22Rv1 (cell line): ENCODE measurements at regions not wholly inside any gene's neighbourhood (a gene's known extent, or its start where the extent isn't known, plus 50 kb on each side); places are given as distances from the start of the nearest gene placed in this dataset.

ENCODE experiments used
- H3K27ac ChIP-seq: fragments of 450-650 bp; 2 replicates; pipeline ENCODE4 v1.5.1; 2017
- ZFX ChIP-seq: fragments of 450-650 bp; IDR thresholded peaks from 2 replicates; pipeline ENCODE4 v1.6.1; 2017; ENCODE audit warnings: antibody characterized with exemption, borderline replicate concordance
- TF ChIP-seq, protein P1 (sequence below): fragments of 450-650 bp; IDR thresholded peaks from 2 replicates; pipeline ENCODE4 v1.5.1; 2017; ENCODE audit warnings: mild to moderate bottlenecking

DNA sequence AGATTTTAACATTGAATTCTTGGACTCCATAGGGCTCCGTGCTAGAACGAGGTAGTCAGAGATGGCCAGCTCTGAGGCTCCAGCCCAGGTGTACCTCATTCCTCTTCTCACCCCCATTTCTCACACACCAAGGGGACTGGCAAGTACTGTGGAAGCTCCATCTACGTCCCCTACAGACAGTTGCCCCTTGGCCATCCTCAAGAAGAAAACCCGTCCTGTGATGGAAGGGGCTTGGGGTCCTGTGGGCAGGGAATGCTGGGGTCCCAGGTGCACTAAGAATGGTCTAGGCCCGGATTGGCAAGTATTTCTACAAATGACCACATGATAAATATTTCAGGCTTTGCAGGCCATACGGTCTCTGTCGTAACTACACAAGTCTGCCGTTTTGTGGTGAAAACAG is 110.3 kb downstream of the PDCL3 start:
- H3K27ac ChIP-seq = no peak overlapping the region
- no peak for TF ChIP-seq ZFX
- TF ChIP-seq, protein P1, sequence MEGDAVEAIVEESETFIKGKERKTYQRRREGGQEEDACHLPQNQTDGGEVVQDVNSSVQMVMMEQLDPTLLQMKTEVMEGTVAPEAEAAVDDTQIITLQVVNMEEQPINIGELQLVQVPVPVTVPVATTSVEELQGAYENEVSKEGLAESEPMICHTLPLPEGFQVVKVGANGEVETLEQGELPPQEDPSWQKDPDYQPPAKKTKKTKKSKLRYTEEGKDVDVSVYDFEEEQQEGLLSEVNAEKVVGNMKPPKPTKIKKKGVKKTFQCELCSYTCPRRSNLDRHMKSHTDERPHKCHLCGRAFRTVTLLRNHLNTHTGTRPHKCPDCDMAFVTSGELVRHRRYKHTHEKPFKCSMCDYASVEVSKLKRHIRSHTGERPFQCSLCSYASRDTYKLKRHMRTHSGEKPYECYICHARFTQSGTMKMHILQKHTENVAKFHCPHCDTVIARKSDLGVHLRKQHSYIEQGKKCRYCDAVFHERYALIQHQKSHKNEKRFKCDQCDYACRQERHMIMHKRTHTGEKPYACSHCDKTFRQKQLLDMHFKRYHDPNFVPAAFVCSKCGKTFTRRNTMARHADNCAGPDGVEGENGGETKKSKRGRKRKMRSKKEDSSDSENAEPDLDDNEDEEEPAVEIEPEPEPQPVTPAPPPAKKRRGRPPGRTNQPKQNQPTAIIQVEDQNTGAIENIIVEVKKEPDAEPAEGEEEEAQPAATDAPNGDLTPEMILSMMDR = no peak

DNA sequence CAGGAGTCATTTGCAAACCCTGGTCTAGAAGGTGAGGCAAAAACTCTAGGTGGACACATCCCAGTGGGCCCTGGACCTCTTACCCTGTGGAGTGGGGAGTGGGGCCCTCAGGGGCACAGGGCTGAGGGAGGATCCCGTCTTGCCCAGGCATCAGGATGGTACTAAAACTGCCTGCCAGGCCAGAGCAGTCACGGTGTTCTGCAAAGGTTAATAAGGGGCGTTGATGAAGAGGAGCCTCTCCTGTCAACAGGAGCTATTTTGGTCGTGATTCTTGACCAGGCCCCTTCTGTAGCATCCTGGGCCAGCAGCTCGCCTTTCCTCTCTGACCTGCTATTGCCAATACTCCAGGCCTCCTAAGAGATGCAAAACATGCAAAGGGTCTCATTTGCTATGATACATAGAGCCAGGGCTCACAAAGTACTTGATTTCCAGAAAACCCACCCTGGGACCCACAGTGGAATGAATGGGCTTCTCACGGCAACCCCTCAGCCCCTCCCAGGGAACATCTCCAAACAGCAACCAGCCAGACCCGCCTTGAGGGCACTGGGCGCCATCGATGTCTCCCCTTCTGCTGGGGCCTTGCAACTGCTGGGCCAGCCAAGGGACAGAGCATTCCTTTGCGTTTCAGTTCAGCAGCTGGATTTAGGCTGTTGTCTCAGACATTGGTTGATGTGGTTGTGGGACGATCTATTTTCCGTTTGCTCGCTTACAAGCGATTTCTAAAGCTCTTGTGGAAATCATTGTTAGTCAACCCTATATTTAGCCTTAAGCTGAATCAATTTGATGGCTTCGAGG is 111.1 kb downstream of the PDCL3 start:
- TF ChIP-seq ZFX = no peak
- TF ChIP-seq, protein P1 = no peak
- no peak overlapping the region for H3K27ac ChIP-seq

DNA sequence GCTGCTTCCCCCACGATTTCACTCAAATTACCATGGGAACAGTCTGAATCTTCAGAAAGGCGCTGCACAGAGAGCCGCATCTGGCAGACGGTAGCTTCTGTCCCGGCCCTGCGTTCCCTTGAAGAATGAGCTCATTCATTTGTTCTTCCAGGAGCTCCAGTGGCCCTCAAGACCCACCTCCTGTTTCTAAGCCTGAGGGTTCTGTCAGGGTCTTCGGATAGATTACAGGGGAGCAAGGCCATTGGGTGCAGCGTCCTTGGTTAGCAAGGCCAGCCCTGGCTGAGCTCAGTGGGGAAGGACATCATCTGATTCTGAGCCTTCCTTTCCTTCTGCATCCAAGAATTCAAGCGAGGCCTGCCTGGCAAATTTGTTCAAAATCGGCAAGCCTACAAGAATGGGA is 111.9 kb downstream of the PDCL3 start:
- TF ChIP-seq ZFX = no peak
- TF ChIP-seq, protein P1 = no peak
- no peak overlapping the region for H3K27ac ChIP-seq

DNA sequence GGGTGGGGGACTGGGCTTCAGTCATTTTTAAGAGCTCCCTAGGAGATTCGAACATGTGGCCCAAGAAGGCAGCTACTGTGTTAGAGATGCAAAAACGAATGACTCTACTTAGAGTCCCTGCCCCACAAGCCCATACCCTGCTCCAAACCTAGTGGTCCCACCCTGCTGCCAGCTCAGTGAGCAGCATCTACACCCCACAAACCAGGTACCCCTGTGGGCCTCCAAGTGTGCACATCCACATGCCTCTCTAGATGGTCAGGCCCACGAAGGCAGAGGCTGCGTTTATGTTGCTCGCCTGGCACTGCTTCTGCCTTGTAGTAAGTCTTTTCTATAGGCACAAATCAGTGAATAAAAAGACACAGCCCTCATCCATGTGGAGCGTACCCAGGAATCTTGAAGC is 112.6 kb downstream of the PDCL3 start:
- H3K27ac ChIP-seq = no peak overlapping the region
- TF ChIP-seq, protein P1 = no peak
- no peak for TF ChIP-seq ZFX

GRCh38 chr2:100675855-100676254 is 113.1 kb downstream of the PDCL3 start:
- H3K27ac ChIP-seq = no peak overlapping the region
- no peak for TF ChIP-seq ZFX
- TF ChIP-seq, protein P1 = no peak

GRCh38 chr2:100676346-100676745 is 113.6 kb downstream of the PDCL3 start:
- H3K27ac ChIP-seq = no peak overlapping the region
- no peak for TF ChIP-seq ZFX
- TF ChIP-seq, protein P1 = no peak

DNA sequence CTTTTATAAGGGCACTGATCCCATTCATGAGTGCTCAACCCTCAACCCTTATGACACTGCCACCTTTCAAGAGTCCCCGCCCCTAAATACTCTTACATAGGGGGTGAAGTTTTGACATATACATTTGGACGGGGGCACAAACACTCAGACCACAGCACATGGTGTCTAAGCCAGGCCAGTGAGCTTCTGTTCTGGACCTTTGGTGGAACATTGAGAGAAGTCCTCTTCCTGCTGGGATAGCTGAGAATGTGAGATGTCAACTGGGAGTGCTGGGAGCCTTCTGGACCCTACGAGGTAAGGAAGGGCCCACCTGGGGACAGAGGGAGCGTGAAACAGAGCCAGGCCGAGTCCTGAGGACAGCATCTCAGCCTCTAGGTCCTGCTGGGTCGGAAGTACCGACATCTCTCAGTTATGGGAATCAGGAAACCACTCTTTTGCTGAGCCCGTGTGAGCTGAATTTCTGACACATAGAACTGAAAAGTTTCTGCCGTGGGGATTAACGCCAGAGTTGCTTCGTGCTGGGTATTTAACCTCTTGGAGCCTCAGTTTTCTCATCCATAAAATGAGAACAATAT is 114.9 kb downstream of the PDCL3 start:
- TF ChIP-seq, protein P1 = no peak
- TF ChIP-seq ZFX = no peak
- H3K27ac ChIP-seq = no peak overlapping the region
